ENCODE measurements at regions not wholly inside any gene's neighbourhood (a gene's known extent, or its start where the extent isn't known, plus 50 kb on each side); places are given as distances from the start of the nearest gene placed in this dataset.

DNA sequence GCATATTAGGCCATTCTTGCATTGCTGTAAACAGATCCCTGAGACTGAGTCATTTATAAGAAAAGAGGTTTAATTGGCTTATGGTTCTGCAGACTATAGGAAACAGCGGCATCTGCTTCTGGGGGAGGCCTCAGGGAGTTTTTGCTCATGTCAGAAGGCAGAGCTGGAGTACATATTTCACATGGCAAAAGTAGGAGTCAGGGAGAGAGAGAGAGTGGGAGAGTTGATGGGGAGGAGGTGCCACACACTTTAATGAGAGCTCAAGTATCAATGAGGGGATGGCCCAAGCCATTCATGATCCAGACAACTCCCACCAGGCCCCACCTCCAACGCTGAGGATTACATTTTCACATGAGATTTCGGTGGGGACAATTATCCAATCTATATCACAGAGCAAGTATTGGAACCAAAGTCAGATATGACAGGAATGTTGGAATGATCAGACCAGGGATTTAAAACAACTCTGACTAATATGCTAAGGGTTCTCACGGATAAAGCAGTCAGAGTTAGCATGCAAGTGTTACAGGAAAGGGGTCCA, 795.3 kb upstream of the CELF2 start:
- no peak for DNase-seq (ENCODE audit: low spot score)

- no peak for DNase-seq (ENCODE audit: low spot score)
Observed at GRCh38 chr10:10223131-10223530, 794.5 kb upstream of the CELF2 start.

DNA sequence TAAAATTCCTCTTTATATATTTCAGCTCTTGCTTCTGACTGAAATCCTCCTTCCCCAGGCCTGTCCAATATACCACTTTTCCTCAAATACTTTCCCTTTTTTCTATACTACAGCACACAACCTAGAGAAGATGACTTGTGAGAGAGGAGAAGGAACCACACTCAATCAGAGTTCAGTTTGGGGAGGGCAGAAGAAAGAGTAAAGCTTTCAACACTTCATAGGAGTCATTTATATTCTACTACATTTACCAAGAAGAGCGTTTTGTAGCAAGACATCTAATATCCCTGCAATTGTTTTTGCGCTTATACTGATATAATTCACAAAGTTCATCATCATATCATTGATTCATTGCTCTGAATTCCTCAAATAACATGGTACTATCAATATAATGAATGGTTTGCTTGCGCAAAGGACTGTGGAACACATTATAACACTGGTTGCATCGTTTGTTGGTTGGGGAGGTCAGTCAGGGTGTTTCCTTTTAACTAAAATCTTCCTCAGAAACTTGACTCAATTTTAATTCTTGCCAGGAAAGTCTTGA, 792.5 kb upstream of the CELF2 start:
- no peak for DNase-seq (ENCODE audit: low spot score)

DNA sequence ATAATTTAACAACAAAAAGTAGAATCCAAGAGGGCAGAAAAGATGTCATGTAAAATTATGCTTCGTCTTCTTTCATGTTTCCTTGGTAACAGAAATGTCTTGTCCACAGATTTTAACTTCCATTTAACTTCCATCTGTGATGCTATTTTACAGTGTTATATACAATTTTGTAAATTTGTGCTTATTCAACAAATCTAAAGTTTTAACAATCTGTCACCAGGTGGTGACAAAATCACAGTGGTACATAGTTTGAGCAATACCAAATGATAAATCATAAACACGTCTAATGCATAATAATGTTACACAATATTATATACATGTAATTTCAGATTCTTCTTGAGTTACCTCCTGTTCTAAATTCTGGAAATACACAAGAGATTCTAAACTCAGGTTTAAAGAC, 784.4 kb upstream of the CELF2 start:
- DNase-seq (ENCODE audit: low spot score), result no peak

DNA sequence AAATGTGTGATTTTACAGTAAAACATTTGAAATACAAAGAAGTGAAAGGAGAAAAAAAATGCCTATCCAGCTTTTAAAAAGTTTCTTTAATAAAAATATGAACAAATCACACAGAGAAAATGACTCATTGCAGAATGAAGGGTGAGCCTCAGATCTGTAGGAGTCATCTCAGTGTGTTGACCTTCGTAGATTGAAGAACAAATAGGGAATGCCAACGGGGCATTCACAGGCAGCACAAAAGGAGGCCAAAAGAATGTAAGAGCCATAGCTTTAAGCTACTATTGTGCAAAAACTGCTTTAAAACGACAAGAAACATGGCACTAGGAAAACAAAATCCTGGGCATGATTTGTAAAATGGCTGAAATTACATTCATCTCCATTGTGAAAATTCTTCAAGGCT, 782.7 kb upstream of the CELF2 start:
- no peak for DNase-seq (ENCODE audit: low spot score)

GRCh38 chr10:10247585-10247984, 770.1 kb upstream of the CELF2 start:
- no peak for DNase-seq (ENCODE audit: low spot score)

DNA sequence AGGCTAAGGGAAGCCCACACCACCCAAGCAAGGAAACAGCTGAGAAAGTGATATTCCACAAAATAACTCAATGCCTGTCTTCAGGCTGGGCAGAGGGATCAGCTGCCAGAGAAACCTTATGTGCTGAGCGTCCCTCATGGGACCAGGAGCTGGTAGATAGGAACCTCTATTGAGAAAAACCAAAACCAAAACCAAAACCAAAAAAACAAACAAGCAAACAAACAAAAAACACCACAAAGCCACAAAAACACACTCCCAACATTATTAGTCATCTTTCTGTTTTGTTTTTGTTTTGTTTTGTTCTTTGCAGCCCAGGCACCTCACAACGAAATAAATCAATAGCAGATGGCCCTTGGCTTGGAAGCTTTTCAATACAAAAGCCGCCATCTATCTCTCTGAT, 760.8 kb upstream of the CELF2 start:
- no peak for DNase-seq (ENCODE audit: low spot score)

GRCh38 chr10:10259013-10259412, 758.7 kb upstream of the CELF2 start:
- DNase-seq (ENCODE audit: low spot score), result no peak

GRCh38 chr10:10270126-10271050, 747.3 kb upstream of the CELF2 start:
- no peak for DNase-seq (ENCODE audit: low spot score)

GRCh38 chr10:10271639-10272192, 746.0 kb upstream of the CELF2 start:
- no peak for DNase-seq (ENCODE audit: low spot score)

DNA sequence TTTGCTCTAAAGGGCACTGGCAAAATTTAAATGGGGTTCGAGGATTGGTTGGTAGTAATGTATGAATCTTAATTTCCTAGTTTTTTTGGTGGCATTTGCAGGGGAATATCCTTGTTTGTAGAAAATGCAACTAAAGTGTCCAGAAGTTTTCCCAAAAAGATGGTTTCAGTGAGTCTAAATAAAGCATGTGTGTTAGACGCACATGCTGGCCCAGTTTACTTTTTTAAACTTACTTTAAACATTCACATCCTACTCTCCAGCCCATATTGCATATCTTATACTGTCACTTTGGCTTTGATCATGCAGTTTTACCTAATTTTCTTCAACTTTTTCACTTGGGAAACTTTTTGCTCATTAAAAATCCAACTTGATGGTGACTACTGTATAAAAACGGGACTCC, 744.0 kb upstream of the CELF2 start:
- no peak for DNase-seq (ENCODE audit: low spot score)

DNA sequence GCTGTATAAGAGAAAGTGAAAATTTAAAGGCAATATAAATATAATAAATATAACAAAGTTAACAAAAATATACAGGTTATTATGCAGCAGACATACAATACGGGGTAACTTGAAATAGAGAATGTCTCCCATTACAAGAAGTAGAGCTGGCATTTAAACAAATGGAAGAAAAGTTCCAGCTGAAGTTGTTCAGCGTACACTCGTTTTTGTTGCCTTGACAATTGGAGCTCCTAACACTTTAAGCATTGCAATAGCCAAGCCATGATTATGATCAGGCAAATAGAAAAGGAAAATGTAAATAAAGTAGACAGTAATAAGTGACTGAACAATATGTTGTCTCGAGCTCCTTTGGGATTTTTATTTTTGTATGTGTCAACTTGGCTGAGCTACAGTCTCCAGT, 737.8 kb upstream of the CELF2 start:
- no peak for DNase-seq (ENCODE audit: low spot score)

DNA sequence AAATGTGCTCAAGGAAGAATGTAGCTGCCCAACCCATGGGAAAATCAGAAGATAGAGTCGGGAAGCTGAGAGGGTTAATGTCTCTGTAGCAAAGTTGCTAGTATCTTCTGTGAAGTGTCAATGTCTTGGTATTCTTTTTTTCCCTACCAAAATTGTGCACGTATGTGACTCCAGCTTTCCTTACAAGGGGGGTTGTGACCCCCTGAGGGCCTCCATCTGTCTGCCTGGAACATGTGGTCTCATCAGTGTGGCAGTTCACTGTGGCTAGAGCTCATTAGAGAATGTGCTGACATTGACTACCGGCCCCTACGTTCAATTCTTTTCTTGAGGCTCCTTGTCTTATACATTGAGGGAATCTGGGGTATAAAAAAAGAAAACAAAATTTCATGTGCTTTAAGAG, 725.2 kb upstream of the CELF2 start:
- DNase-seq (ENCODE audit: low spot score), result no peak

DNA sequence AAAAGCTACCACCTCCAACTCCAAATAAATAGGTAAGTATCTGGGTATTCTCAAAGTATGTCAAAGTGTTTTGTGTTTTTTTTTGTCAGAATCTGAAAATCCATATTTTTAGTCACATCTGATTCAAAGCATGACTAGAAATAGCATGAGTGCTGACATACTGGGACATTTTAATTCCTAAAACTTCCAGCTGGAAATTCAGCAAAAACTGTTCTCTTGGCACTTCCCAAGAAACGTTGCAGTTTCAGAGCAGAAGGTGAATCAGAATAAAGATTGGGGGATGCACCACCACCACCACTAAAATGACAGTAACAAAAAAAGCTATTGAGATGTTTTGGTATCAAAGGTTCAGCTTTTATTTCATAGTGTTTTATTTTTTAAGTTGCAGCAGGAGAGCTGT, 724.6 kb upstream of the CELF2 start:
- no peak for DNase-seq (ENCODE audit: low spot score)

GRCh38 chr10:10293481-10293951, 724.2 kb upstream of the CELF2 start:
- DNase-seq (ENCODE audit: low spot score), result no peak

DNA sequence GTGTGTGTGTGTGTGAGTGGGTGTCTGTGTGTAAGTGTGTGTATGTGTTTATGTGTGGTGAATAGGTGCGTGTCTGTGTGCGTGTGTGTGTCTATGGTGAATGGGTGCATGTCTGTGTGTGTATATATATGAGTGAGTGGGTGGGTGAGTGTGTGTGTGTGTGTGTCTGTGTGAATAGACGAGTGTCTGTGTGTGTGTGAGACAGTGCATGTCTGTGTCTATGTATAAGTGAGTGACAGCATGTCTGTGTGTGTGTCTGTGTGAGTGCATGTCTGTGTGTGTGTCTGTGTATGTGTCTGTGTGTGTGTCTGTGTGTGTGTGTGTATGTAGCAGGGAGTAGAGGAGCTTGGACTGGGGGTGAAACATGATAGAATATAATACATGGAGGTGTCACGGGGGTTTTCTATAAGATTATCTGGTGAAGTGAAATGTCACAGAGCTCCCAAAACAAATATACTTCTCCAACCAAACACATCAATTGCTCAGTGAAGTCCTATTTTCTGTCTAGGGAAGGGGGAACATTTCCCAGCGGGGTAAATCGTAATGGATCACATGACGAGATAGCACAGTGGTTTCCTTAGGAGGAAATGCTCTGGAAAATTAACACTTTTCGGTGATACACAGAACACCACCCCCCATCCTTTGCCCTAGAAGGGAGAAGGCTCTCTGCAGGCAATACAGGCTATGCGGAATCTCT, 723.3 kb upstream of the CELF2 start:
- DNase-seq (ENCODE audit: low spot score), result no peak

GRCh38 chr10:10294881-10295529, 722.7 kb upstream of the CELF2 start:
- DNase-seq (ENCODE audit: low spot score), result no peak

GRCh38 chr10:10295537-10295936, 722.1 kb upstream of the CELF2 start:
- no peak for DNase-seq (ENCODE audit: low spot score)

- no peak for DNase-seq (ENCODE audit: low spot score)
Observed at GRCh38 chr10:10302689-10303088, 715.0 kb upstream of the CELF2 start.

DNA sequence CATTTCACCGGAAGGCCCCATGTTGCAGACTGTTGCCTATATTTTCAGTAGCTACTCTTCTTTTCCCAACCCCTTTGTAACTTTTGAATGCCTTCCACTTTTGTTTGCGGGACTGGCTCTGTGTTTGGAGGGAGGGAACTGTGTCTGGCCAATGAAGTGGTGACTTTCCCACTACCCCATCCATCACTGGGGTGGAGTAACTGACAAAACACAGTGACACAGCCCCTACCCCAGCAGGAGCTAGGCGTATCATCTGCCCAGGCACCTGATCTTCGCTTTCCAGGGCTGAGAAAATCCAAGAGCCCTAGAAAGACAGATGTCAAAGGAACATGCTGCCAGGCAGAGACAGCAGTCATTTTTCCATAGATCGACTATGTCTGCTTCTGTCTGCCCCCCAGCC, 710.6 kb upstream of the CELF2 start:
- DNase-seq (ENCODE audit: low spot score), result no peak

DNA sequence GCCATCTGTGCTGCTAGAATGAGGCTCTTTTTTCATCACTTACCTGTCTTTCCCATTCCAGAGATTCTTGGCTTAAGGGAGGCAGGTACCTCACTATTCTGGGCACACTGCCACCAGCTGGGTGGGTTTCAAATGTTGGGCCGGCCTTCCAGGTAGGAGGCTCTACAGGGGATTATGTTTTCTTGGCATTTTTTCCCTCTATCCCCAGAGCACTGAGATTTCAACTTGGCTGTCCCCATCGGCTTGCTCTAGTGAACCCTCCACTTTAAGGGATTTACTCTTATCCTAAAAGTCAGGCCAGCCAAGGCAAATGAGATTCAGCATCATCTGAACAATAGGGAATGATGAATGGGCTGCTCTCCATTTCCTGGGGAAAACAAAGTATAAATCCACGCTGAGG, 710.1 kb upstream of the CELF2 start:
- no peak for DNase-seq (ENCODE audit: low spot score)

GRCh38 chr10:10310498-10310897, 707.2 kb upstream of the CELF2 start:
- DNase-seq (ENCODE audit: low spot score), result no peak

All from NAMALWA (cell line).